SU-DHL-6 (cell line): ENCODE measurements at regions not wholly inside any gene's neighbourhood (a gene's known extent, or its start where the extent isn't known, plus 50 kb on each side); places are given as distances from the start of the nearest gene placed in this dataset.
"Not testable (repeated sequence)": the region's sequence is repeated elsewhere in the genome, so short reads cannot be mapped to it uniquely, and the experiment has no call there.

ENCODE experiments used
- H2AFZ ChIP-seq: fragments of 200-600 bp; sonication (generic); 2 replicates; pipeline ENCODE4 v1.6.1; 2014; ENCODE audit warnings: low read depth, mild to moderate bottlenecking, moderate library complexity, mixed read lengths, antibody characterized with exemption, low read length; ENCODE audit not compliant: severe bottlenecking
- H3F3A ChIP-seq: fragments of 200-600 bp; shearing (Covaris generic); 2 replicates; pipeline ENCODE4 v1.6.0; 2016; ENCODE audit warnings: antibody characterized with exemption, mild to moderate bottlenecking; ENCODE audit not compliant: insufficient read depth
- H3K27ac ChIP-seq: fragments of 200-600 bp; sonication (generic); 2 replicates; pipeline ENCODE4 v1.5.1; 2016; ENCODE audit warnings: low read depth, mild to moderate bottlenecking, low read length, moderate library complexity, mixed read lengths
- H3K27me3 ChIP-seq: fragments of 200-600 bp; sonication (generic), shearing (Covaris generic); 2 replicates; pipeline ENCODE4 v1.6.0; 2014; ENCODE audit warnings: mild to moderate bottlenecking, low read length
- H3K36me3 ChIP-seq: fragments of 200-600 bp; sonication (generic); 2 replicates; pipeline ENCODE4 v1.6.1; 2014; ENCODE audit warnings: mild to moderate bottlenecking, low read length, mixed read lengths
- H3K4me2 ChIP-seq: fragments of 300-600, 200-600 bp; shearing (Covaris generic), sonication (generic); 2 replicates; pipeline ENCODE4 v1.6.0; 2014; ENCODE audit warnings: low read length, low read depth, mild to moderate bottlenecking; ENCODE audit not compliant: poor library complexity, severe bottlenecking
- H3K4me3 ChIP-seq: fragments of 200-600 bp; sonication (generic); 2 replicates; pipeline ENCODE4 v1.5.1; 2014; ENCODE audit warnings: antibody characterized with exemption, low read length, mild to moderate bottlenecking, mixed read lengths; ENCODE audit not compliant: insufficient read depth, poor library complexity, severe bottlenecking
- H3K79me2 ChIP-seq: fragments of 200-600 bp; sonication (generic); 2 replicates; pipeline ENCODE4 v1.6.1; 2014; ENCODE audit warnings: mild to moderate bottlenecking, low read length, moderate library complexity; ENCODE audit not compliant: insufficient read depth
- H3K9ac ChIP-seq: fragments of 200-600 bp; sonication (generic); 2 replicates; pipeline ENCODE4 v1.7.0; 2014; ENCODE audit warnings: mild to moderate bottlenecking, low read length
- H3K9me2 ChIP-seq: fragments of 200-600 bp; sonication (generic); replicated peaks from 2 replicates; pipeline ENCODE4 v1.6.1; 2014; ENCODE audit warnings: low read length; ENCODE audit not compliant: insufficient read depth
- H3K9me3 ChIP-seq: fragments of 200-600 bp; sonication (generic); 2 replicates; pipeline ENCODE4 v1.6.1; 2014; ENCODE audit warnings: low read length, mixed read lengths; ENCODE audit not compliant: insufficient read depth
- H4K20me1 ChIP-seq: fragments of 200-600 bp; sonication (generic); 2 replicates; pipeline ENCODE4 v1.6.1; 2014; ENCODE audit warnings: low read depth, mild to moderate bottlenecking, antibody characterized with exemption, low read length, moderate library complexity, mixed read lengths
- CTCF ChIP-seq: fragments of 200-600 bp; sonication (generic); IDR thresholded peaks from one replicate; pipeline ENCODE4 v1.5.1; 2017; ENCODE audit warnings: antibody characterized with exemption, mild to moderate bottlenecking, low read length, moderate library complexity; ENCODE audit not compliant: insufficient read depth, poor library complexity, severe bottlenecking
- EZH2phosphoT487 ChIP-seq: fragments of 200-600 bp; sonication (generic), shearing (Covaris generic); conservative IDR thresholded peaks from 2 replicates; pipeline ENCODE4 v1.6.1; 2018; ENCODE audit warnings: mild to moderate bottlenecking, antibody characterized with exemption, low read length, moderate library complexity, mixed read lengths

GRCh38 chr11:42778193-42778592 is 533.6 kb upstream of the API5 start:
- Histone ChIP-seq H3K36me3 (no peaks in the 10 kb centered on the region), H3K27ac (no peak overlapping the region), H3K27me3 (no peaks in the 10 kb centered on the region), H3K9ac (no peak overlapping the region), H3K9me3 (no peaks in the 10 kb centered on the region), H3F3A (no peaks in the 10 kb centered on the region), H3K9me2 (no peaks in the 10 kb centered on the region), H3K79me2 (no peaks in the 10 kb centered on the region), H2AFZ (no peak overlapping the region), H3K4me3 (no peak overlapping the region), H4K20me1 (no peaks in the 10 kb centered on the region), H3K4me2 (no peak overlapping the region)
- no peak for TF ChIP-seq CTCF
- TF ChIP-seq EZH2phosphoT487 = no peak

- no peaks in the 10 kb centered on the region for H3K9me2 ChIP-seq
- H3K36me3 ChIP-seq = no peaks in the 10 kb centered on the region
- H3K9ac ChIP-seq = no peak overlapping the region
- no peak overlapping the region for H2AFZ ChIP-seq
- no peak overlapping the region for H3K4me3 ChIP-seq
- no peaks in the 10 kb centered on the region for H4K20me1 ChIP-seq
- H3K27me3 ChIP-seq = no peaks in the 10 kb centered on the region
- TF ChIP-seq CTCF = no peak
- H3K27ac ChIP-seq = no peak overlapping the region
- H3K4me2 ChIP-seq = no peak overlapping the region
- no peaks in the 10 kb centered on the region for H3K9me3 ChIP-seq
- H3K79me2 ChIP-seq = no peaks in the 10 kb centered on the region
- no peaks in the 10 kb centered on the region for H3F3A ChIP-seq
These were observed 532.2 kb upstream of the API5 start for GRCh38 chr11:42779555-42779954.

- Histone ChIP-seq H4K20me1 (no peaks in the 10 kb centered on the region), H3K27me3 (no peaks in the 10 kb centered on the region), H3K36me3 (no peaks in the 10 kb centered on the region), H2AFZ (no peak overlapping the region), H3K9me3 (no peaks in the 10 kb centered on the region), H3F3A (no peaks in the 10 kb centered on the region), H3K9me2 (no peaks in the 10 kb centered on the region), H3K27ac (no peak overlapping the region), H3K4me2 (no peak overlapping the region), H3K79me2 (no peaks in the 10 kb centered on the region), H3K9ac (no peak overlapping the region), H3K4me3 (no peak overlapping the region)
- TF ChIP-seq CTCF = no peak
These were observed 524.8 kb upstream of the API5 start for GRCh38 chr11:42786981-42787380.

- not testable (repeated sequence) for H3F3A ChIP-seq, H3K27me3 ChIP-seq, H3K27ac ChIP-seq, H3K4me3 ChIP-seq, H4K20me1 ChIP-seq, H3K36me3 ChIP-seq, H3K9ac ChIP-seq, H3K79me2 ChIP-seq, H2AFZ ChIP-seq, H3K9me2 ChIP-seq, H3K4me2 ChIP-seq, H3K9me3 ChIP-seq
These were observed 516.3 kb upstream of the API5 start for GRCh38 chr11:42795483-42795882.
